ENCODE measurements at regions not wholly inside any gene's neighbourhood (a gene's known extent, or its start where the extent isn't known, plus 50 kb on each side); places are given as distances from the start of the nearest gene placed in this dataset.

- Mint-ChIP-seq H3K4me1 (ENCODE audit: low read depth) (no peaks in the 10 kb centered on the region), H3K4me3 (ENCODE audit: unreplicated experiment) (no peak overlapping the region), H3K9me3 (ENCODE audit: low read depth) (no peaks in the 10 kb centered on the region), H3K36me3 (ENCODE audit: low read depth) (no peaks in the 10 kb centered on the region), H3K27ac (ENCODE audit: unreplicated experiment) (no peak overlapping the region), H3K27me3 (ENCODE audit: low read depth) (peaks cover 15% of the 10 kb centered on the region)
- no peak for DNase-seq (ENCODE audit: low spot score)
- TF ChIP-seq CTCF (IDR thresholded peaks at IDR 0.05) = no peak
These were observed 198.5 kb downstream of the FBXO8 start for GRCh38 chr4:174084981-174085380.

GRCh38 chr4:174084542-174084941 lies 198.9 kb downstream of the FBXO8 start:
- no peak overlapping the region for H3K4me3 Mint-ChIP-seq (ENCODE audit: unreplicated experiment)
- DNase-seq (ENCODE audit: low spot score) = no peak
- no peaks in the 10 kb centered on the region for H3K9me3 Mint-ChIP-seq (ENCODE audit: low read depth)
- peaks cover 14% of the 10 kb centered on the region for H3K27me3 Mint-ChIP-seq (ENCODE audit: low read depth)
- H3K36me3 Mint-ChIP-seq (ENCODE audit: low read depth) = no peaks in the 10 kb centered on the region
- H3K4me1 Mint-ChIP-seq (ENCODE audit: low read depth) = no peaks in the 10 kb centered on the region
- no peak overlapping the region for H3K27ac Mint-ChIP-seq (ENCODE audit: unreplicated experiment)
- no peak for TF ChIP-seq CTCF (IDR thresholded peaks at IDR 0.05)

- no peak for TF ChIP-seq CTCF (IDR thresholded peaks at IDR 0.05)
- Mint-ChIP-seq H3K9me3 (ENCODE audit: low read depth) (no peaks in the 10 kb centered on the region), H3K27ac (ENCODE audit: unreplicated experiment) (no peak overlapping the region), H3K4me3 (ENCODE audit: unreplicated experiment) (no peak overlapping the region), H3K36me3 (ENCODE audit: low read depth) (no peaks in the 10 kb centered on the region), H3K4me1 (ENCODE audit: low read depth) (no peaks in the 10 kb centered on the region), H3K27me3 (ENCODE audit: low read depth) (peaks cover 16% of the 10 kb centered on the region)
- no peak for DNase-seq (ENCODE audit: low spot score)
These were observed 203.1 kb downstream of the FBXO8 start for GRCh38 chr4:174080361-174080760.

DNA sequence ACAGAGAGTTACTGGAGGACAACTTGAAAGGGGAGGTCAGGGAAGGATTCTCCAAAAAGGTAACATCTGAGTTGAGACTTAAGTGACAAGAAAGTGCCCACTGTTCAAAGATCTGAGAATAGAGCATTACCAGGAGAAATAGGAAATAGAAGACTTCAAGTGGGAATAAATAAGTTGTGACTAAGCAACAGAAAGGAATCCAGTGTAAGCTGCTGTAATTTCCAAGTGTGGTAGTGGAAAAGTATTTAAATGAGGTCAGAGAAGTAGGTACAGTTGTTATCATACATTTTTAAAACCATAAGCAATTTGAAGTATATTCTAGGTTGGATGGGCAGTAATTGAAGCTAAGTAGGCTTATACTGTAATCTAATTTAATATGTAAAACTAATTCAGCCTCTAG lies 211.9 kb downstream of the FBXO8 start:
- no peak overlapping the region for H3K27ac Mint-ChIP-seq (ENCODE audit: unreplicated experiment)
- no peaks in the 10 kb centered on the region for H3K36me3 Mint-ChIP-seq (ENCODE audit: low read depth)
- DNase-seq (ENCODE audit: low spot score) = no peak
- H3K4me1 Mint-ChIP-seq (ENCODE audit: low read depth) = no peaks in the 10 kb centered on the region
- H3K27me3 Mint-ChIP-seq (ENCODE audit: low read depth) = peaks cover 14% of the 10 kb centered on the region
- TF ChIP-seq CTCF (IDR thresholded peaks at IDR 0.05) = no peak
- H3K9me3 Mint-ChIP-seq (ENCODE audit: low read depth) = no peaks in the 10 kb centered on the region
- no peak overlapping the region for H3K4me3 Mint-ChIP-seq (ENCODE audit: unreplicated experiment)

DNA sequence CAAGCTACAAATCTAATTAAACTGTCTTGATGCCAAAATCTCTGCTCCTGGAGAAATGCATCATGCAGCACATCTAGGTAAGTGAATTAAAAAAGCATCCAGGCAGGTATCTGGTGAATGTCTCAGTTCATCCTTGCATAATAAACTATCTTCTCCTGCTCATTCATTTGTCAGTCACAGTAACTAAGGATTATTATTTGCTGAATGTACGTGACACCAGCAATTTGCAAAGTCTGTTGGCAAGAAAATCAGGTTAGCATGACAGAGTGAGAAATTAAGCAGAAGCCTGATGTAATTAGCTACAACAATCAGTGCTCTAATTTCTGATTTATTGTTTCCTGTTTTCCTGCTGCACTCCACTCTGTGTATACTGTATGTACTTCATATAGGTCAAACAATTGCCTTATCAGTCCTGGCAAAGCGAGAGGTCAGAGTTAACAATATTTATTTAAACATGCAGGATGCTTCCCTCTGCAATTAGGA lies 213.6 kb downstream of the FBXO8 start:
- H3K4me3 Mint-ChIP-seq (ENCODE audit: unreplicated experiment) = no peak overlapping the region
- no peak overlapping the region for H3K27ac Mint-ChIP-seq (ENCODE audit: unreplicated experiment)
- TF ChIP-seq CTCF (IDR thresholded peaks at IDR 0.05) = no peak
- no peaks in the 10 kb centered on the region for H3K36me3 Mint-ChIP-seq (ENCODE audit: low read depth)
- no peak for DNase-seq (ENCODE audit: low spot score)
- no peaks in the 10 kb centered on the region for H3K9me3 Mint-ChIP-seq (ENCODE audit: low read depth)
- no peaks in the 10 kb centered on the region for H3K4me1 Mint-ChIP-seq (ENCODE audit: low read depth)
- peaks cover 16% of the 10 kb centered on the region for H3K27me3 Mint-ChIP-seq (ENCODE audit: low read depth)

Data from chondrocyte (in vitro differentiated cells).